ENCODE measurements at regions not wholly inside any gene's neighbourhood (a gene's known extent, or its start where the extent isn't known, plus 50 kb on each side); places are given as distances from the start of the nearest gene placed in this dataset.

GRCh38 chr5:142491679-142492078 is 166.9 kb upstream of the SPRY4 start:
- no peak for TF ChIP-seq POLR2A (IDR thresholded peaks at IDR 0.05; ENCODE audit: low read length)
- TF ChIP-seq GATA1 (IDR thresholded peaks at IDR 0.05; ENCODE audit: low read depth, low read length), result no peak

All from erythroblast (primary cell).